GM10248 (cell line): ENCODE measurements at regions not wholly inside any gene's neighbourhood (a gene's known extent, or its start where the extent isn't known, plus 50 kb on each side); places are given as distances from the start of the nearest gene placed in this dataset.

Experiments
- CTCF ChIA-PET: fragments of 300-600 bp; sonication (Branson Sonifier 250); formaldehyde crosslinking; extraction: SDS; loops from one replicate; lab custom pipeline; 2021; ENCODE audit warnings: antibody characterized with exemption; lab: Yijun Ruan, JAX
- POLR2A ChIA-PET: fragments of 350-650 bp; sonication (Branson Sonifier 250); formaldehyde crosslinking; extraction: SDS; loops from one replicate; lab custom pipeline; 2020; ENCODE audit warnings: antibody characterized with exemption; lab: Yijun Ruan, JAX
- DNase-seq: peaks from one replicate; pipeline ENCODE4 v3.0.0; 2012; ENCODE audit errors: extremely low spot score
- TF ChIP-seq, protein P1 (sequence below): IDR thresholded peaks from 2 replicates; pipeline ENCODE4 v1.5.1; 2012; ENCODE audit warnings: mild to moderate bottlenecking, low read depth; ENCODE audit errors: extremely low read depth, missing control alignments, control extremely low read depth

DNA sequence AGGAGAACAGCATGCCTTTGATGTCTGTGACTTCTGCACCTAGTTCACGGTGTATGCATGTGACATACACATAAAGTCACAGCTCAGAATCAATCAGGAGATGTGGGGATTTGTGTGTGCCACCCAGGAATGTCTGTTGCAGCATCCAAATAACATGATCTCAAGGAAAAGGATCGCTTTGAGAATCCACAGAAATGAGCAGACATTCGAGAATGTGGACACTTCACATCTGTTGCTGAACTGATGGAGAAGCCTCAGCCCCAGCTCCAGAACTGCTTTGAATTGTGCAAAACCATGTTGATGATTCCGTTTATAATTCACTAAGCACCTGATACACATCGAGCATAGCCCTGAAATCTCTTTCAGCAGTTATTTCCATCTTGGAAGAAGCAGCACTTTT is 208.6 kb downstream of the CMPK2 start:
- no peak for DNase-seq
- CTCF ChIA-PET = interaction anchor here (0.8 kb wide), 1 partner anchor 10 kb away, joined by 3 read pairs; no protein-coding TSS in a partner anchor
- POLR2A ChIA-PET = no interaction called here
- TF ChIP-seq, protein P1, sequence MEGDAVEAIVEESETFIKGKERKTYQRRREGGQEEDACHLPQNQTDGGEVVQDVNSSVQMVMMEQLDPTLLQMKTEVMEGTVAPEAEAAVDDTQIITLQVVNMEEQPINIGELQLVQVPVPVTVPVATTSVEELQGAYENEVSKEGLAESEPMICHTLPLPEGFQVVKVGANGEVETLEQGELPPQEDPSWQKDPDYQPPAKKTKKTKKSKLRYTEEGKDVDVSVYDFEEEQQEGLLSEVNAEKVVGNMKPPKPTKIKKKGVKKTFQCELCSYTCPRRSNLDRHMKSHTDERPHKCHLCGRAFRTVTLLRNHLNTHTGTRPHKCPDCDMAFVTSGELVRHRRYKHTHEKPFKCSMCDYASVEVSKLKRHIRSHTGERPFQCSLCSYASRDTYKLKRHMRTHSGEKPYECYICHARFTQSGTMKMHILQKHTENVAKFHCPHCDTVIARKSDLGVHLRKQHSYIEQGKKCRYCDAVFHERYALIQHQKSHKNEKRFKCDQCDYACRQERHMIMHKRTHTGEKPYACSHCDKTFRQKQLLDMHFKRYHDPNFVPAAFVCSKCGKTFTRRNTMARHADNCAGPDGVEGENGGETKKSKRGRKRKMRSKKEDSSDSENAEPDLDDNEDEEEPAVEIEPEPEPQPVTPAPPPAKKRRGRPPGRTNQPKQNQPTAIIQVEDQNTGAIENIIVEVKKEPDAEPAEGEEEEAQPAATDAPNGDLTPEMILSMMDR = no peak

DNA sequence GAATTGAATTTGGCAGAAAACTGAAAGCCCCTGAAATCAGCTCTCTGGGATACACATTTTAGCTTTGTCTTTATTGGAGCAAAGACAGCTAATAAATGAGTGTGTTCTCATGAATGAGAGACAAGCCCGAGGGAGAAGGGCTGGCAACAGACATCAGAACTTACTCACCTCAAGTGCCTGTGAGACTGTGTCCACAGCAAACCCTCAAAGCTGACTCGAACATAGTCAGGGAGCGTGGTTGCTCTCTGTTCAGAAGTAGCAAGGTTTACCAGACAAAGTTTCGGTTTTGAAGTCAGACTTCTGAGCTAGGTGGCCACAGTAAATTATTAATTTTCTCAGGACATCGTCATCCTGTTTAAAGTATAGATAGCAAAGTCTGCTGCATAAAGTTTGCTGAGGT is 207.9 kb downstream of the CMPK2 start:
- CTCF ChIA-PET = no interaction called here
- POLR2A ChIA-PET = no interaction called here
- DNase-seq = peak; percentile 17
- TF ChIP-seq, protein P1 = no peak

DNA sequence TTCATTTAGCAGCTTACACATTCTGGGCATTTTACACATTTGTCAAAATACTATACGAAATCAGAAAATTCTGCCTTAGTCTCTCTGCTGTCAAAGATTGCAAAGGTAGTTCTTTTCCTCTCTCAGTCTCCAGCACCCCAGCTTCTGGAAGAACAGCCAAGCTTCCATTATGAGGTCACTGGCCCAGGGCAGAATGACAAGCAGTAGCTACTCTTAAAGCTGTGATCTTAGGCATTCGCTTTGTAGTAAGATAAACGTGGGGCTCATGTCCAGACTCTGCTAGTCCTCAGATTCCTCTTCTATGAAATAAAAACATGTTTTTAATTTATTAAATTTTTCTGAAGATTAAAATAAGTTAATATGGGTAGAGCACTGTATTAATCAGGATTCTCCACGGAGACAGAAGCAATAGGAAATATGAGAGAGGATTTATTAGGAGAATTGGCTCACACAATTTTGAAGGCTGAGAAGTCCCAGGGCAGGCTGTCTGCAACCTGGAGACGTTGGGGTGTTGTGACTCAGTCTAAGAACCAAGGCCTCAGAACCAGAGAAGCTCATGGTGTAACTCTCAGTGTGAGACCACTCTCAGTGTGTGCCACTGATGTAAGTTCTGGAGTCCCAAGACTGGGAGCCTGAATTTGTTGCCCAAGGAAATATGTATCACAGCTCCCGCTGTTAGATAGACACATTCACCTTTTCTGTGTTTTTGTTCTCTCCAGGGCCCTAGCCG is 201.2 kb downstream of the CMPK2 start:
- ChIA-PET POLR2A (no interaction called here), CTCF (interaction anchor here (0.9 to 1.3 kb wide), 2 partner anchors 11 kb away, joined by 3 to 4 read pairs; no protein-coding TSS in a partner anchor)
- TF ChIP-seq, protein P1 = no peak
- no peak for DNase-seq

DNA sequence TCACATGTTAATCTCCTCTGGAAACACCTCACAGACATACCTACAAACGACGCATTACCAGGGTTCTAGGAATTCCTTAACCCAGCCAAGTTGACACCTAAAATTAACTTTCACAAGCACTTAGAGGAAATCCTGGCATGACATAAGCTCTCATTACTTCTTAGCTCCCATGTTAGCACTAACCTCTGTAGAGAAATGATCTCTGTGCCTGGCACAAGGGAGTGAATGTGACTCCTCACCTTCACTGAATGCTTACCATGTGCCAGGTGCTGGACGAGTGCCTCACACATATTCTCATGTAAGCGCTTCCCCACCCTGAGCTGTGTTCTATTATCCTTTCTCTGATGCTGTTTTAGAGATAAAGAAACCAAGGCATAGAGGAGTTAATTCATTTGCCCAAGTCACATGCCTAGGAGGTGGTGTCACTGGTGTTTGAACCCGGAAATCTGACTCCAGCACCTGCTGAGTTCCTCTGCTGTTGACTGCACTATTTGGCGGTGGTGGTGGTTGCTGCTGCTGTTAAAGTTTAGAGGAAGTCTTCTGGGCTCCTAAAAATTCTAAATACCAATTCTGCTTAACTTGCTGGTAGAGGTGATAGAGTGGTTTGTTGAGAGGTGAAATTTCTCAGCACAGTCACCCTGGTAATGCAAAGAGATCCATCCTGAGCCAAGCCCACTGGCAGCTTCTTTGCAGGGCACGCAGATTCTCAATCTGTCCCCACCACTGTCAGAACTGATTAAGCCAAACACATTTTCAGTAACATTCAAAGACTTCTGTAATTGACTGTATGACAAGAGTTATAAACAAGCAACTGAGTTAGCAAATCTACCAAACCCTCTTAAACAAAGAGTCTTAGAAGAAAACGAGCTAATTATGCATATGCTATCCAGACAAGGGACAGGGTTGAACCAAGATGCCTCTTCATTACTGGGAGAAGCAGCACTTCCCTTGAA is 200.3 kb downstream of the CMPK2 start:
- ChIA-PET CTCF (interaction anchor here (1.3 kb wide), 1 partner anchor 12 kb away, joined by 4 read pairs; no protein-coding TSS in a partner anchor), POLR2A (no interaction called here)
- DNase-seq = no peak
- TF ChIP-seq, protein P1 = no peak

DNA sequence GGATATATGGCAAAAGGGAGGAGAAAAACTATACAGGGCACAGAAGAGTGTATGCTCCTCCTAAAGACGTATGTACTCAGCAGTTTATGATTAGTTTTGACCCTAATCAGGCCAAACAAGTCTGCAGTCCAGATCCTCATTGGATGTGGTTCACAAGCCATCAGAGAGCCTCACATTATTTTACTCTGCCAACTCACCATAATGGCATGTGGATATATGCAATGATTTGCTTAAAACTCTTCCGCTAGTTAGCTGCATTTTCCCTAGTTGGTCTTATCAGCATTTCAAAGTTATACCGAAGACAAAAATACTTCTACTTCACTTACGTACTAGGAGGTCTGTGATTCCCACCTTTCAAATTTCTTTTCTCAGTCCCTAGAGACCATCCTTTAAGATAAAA is 198.4 kb downstream of the CMPK2 start:
- ChIA-PET POLR2A (no interaction called here), CTCF (no interaction called here)
- TF ChIP-seq, protein P1 = no peak
- no peak for DNase-seq

DNA sequence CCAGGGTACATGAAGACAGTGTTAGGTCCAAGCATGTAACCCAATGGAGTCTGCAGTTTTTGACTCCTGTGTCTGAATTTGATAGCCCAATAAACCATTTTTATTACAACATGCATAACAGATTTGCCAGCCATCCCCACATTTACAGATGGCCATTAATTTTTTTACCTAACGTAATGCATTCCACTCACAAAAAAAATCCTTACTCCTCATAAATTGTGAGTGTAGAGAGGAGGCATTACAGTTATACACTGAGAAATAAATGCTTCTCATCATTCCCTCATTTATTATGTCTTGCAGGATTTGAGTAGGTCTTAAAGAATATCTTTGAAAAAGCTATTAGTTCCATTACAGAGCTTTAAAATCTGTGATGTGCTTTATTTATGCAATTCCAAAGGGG is 193.8 kb downstream of the CMPK2 start:
- POLR2A ChIA-PET = no interaction called here
- DNase-seq = no peak
- TF ChIP-seq, protein P1 = no peak
- CTCF ChIA-PET = no interaction called here
